ENCODE measurements at regions not wholly inside any gene's neighbourhood (a gene's known extent, or its start where the extent isn't known, plus 50 kb on each side); places are given as distances from the start of the nearest gene placed in this dataset.

GRCh38 chr18:59810183-59810582 is 89.6 kb upstream of the PMAIP1 start:
- TF ChIP-seq CTCF (IDR thresholded peaks at IDR 0.05; ENCODE audit: borderline replicate concordance, control extremely low read depth, extremely low read depth, insufficient read depth, missing control alignments): no peak
- DNase-seq (ENCODE audit: low spot score): no peak
- in situ Hi-C loops (cut with MboI; ENCODE audit: low sequenced_read_pairs, unreplicated experiment): no loop called here

GRCh38 chr18:59802031-59802430 is 97.8 kb upstream of the PMAIP1 start:
- in situ Hi-C loops (cut with MboI; ENCODE audit: low sequenced_read_pairs, unreplicated experiment): no loop called here
- DNase-seq (ENCODE audit: low spot score): no peak
- TF ChIP-seq CTCF (IDR thresholded peaks at IDR 0.05; ENCODE audit: borderline replicate concordance, control extremely low read depth, extremely low read depth, insufficient read depth, missing control alignments): no peak

GRCh38 chr18:59801576-59801975 is 98.2 kb upstream of the PMAIP1 start:
- no peak for DNase-seq (ENCODE audit: low spot score)
- in situ Hi-C loops (cut with MboI; ENCODE audit: low sequenced_read_pairs, unreplicated experiment): no loop called here
- no peak for TF ChIP-seq CTCF (IDR thresholded peaks at IDR 0.05; ENCODE audit: borderline replicate concordance, control extremely low read depth, extremely low read depth, insufficient read depth, missing control alignments)

- TF ChIP-seq CTCF (IDR thresholded peaks at IDR 0.05; ENCODE audit: borderline replicate concordance, control extremely low read depth, extremely low read depth, insufficient read depth, missing control alignments): no peak
- DNase-seq (ENCODE audit: low spot score): no peak
- in situ Hi-C loops (cut with MboI; ENCODE audit: low sequenced_read_pairs, unreplicated experiment): no loop called here
These were observed 98.9 kb upstream of the PMAIP1 start for GRCh38 chr18:59800897-59801296.

- in situ Hi-C loops (cut with MboI; ENCODE audit: low sequenced_read_pairs, unreplicated experiment): no loop called here
- DNase-seq (ENCODE audit: low spot score): no peak
- no peak for TF ChIP-seq CTCF (IDR thresholded peaks at IDR 0.05; ENCODE audit: borderline replicate concordance, control extremely low read depth, extremely low read depth, insufficient read depth, missing control alignments)
These were observed 100.3 kb upstream of the PMAIP1 start for GRCh38 chr18:59799383-59800015.

GRCh38 chr18:59795882-59796281 is 98.7 kb upstream of the CCBE1 start:
- no peak for DNase-seq (ENCODE audit: low spot score)
- TF ChIP-seq CTCF (IDR thresholded peaks at IDR 0.05; ENCODE audit: borderline replicate concordance, control extremely low read depth, extremely low read depth, insufficient read depth, missing control alignments): no peak
- in situ Hi-C loops (cut with MboI; ENCODE audit: low sequenced_read_pairs, unreplicated experiment): no loop called here

Data from GM13976 (cell line).